NT2/D1 (cell line): ENCODE measurements at regions not wholly inside any gene's neighbourhood (a gene's known extent, or its start where the extent isn't known, plus 50 kb on each side); places are given as distances from the start of the nearest gene placed in this dataset.

ENCODE experiments used
- SUZ12 ChIP-seq: IDR thresholded peaks from 2 replicates; pipeline ENCODE4 v1.6.1; 2011; ENCODE audit not compliant: insufficient read length, insufficient read depth; ENCODE audit errors: extremely low read depth
- YY1 ChIP-seq: IDR thresholded peaks from 2 replicates; pipeline ENCODE4 v1.6.1; 2011; ENCODE audit not compliant: insufficient read length, insufficient read depth

- TF ChIP-seq SUZ12 = no peak
- TF ChIP-seq YY1 = no peak
Observed at GRCh38 chr10:53434413-53434812, 661.8 kb upstream of the MBL2 start.
